ENCODE measurements at regions not wholly inside any gene's neighbourhood (a gene's known extent, or its start where the extent isn't known, plus 50 kb on each side); places are given as distances from the start of the nearest gene placed in this dataset.

GRCh38 chr4:60313611-60314178, 886.4 kb upstream of the ADGRL3 start:
- TF ChIP-seq, protein P1, sequence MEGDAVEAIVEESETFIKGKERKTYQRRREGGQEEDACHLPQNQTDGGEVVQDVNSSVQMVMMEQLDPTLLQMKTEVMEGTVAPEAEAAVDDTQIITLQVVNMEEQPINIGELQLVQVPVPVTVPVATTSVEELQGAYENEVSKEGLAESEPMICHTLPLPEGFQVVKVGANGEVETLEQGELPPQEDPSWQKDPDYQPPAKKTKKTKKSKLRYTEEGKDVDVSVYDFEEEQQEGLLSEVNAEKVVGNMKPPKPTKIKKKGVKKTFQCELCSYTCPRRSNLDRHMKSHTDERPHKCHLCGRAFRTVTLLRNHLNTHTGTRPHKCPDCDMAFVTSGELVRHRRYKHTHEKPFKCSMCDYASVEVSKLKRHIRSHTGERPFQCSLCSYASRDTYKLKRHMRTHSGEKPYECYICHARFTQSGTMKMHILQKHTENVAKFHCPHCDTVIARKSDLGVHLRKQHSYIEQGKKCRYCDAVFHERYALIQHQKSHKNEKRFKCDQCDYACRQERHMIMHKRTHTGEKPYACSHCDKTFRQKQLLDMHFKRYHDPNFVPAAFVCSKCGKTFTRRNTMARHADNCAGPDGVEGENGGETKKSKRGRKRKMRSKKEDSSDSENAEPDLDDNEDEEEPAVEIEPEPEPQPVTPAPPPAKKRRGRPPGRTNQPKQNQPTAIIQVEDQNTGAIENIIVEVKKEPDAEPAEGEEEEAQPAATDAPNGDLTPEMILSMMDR (IDR thresholded peaks at IDR 0.05): no peak
- no peak for TF ChIP-seq POLR2A (IDR thresholded peaks at IDR 0.05)

All from heart left ventricle (tissue), 13 donors.